Spleen (tissue), 7 donors: ENCODE measurements at regions not wholly inside any gene's neighbourhood (a gene's known extent, or its start where the extent isn't known, plus 50 kb on each side); places are given as distances from the start of the nearest gene placed in this dataset.

Experiments
- POLR2A ChIP-seq, 3 donors: fragments of 450-650 bp; IDR thresholded peaks; one replicate each; pipeline ENCODE4 v1.5.1; 2017; ENCODE audit warnings: antibody characterized with exemption in 3 of 3, mild to moderate bottlenecking in 1 of 3
- TF ChIP-seq, protein P1 (sequence below), 11 experiments: fragments of 200-600 bp in 7 of 11; fragments of 450-650 bp in 4 of 11; sonication (generic) in 4 of 11; IDR thresholded peaks in 8 of 11; conservative IDR thresholded peaks in 3 of 11; 1 replicate in 7 of 11; 2 replicates in 4 of 11; pipeline versions ENCODE4 v1.4.0 to v1.8.0; 2016 to 2021; ENCODE audit warnings: antibody characterized with exemption in 11 of 11, inconsistent platforms in 4 of 11, mild to moderate bottlenecking in 1 of 11
- donor health status: DM: no; HTN: no; CAD: no; lungs with moderate emphysema.
- donor health status: DM: no; HTN: no; CAD: no.
- donor health status: DM: no; HTN: no; CAD: no.

DNA sequence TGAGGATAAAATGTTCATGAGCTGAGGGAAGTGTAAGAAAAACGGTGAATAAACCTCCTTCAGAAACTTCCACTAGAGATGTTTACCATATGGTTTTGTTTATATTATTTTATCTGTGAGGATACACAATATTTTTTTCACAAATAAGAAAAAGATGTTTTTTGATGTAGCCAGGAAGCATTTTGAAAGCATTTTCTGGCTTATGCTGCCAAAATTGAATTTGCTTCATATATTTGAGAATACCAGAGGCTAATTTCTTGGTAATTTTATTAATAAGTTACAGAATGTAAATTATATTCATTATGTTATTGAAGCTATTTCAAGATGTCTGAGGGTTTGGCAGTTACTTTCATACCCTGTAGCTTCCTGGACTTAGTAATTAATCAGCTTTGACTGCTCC is 686.6 kb downstream of the LUZP2 start:
- TF ChIP-seq POLR2A (IDR thresholded peaks at IDR 0.05) = no peak
- TF ChIP-seq, protein P1, sequence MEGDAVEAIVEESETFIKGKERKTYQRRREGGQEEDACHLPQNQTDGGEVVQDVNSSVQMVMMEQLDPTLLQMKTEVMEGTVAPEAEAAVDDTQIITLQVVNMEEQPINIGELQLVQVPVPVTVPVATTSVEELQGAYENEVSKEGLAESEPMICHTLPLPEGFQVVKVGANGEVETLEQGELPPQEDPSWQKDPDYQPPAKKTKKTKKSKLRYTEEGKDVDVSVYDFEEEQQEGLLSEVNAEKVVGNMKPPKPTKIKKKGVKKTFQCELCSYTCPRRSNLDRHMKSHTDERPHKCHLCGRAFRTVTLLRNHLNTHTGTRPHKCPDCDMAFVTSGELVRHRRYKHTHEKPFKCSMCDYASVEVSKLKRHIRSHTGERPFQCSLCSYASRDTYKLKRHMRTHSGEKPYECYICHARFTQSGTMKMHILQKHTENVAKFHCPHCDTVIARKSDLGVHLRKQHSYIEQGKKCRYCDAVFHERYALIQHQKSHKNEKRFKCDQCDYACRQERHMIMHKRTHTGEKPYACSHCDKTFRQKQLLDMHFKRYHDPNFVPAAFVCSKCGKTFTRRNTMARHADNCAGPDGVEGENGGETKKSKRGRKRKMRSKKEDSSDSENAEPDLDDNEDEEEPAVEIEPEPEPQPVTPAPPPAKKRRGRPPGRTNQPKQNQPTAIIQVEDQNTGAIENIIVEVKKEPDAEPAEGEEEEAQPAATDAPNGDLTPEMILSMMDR (IDR thresholded peaks at IDR 0.05 in 8 of 11, conservative IDR thresholded peaks at IDR 0.05 in 3 of 11) = no peak
